Heart left ventricle (tissue), 16 donors: ENCODE measurements at regions not wholly inside any gene's neighbourhood (a gene's known extent, or its start where the extent isn't known, plus 50 kb on each side); places are given as distances from the start of the nearest gene placed in this dataset.
"Not testable (repeated sequence)": the region's sequence is repeated elsewhere in the genome, so short reads cannot be mapped to it uniquely, and the experiment has no call there.

Experiments used
- ATAC-seq, 4 donors: fragments of 200-7000 bp; cut with Tn5 transposase; one replicate each; pipeline ENCODE4 v1.9.1; 2020 to 2022; ENCODE audit warnings: moderate library complexity in 4 of 4, mild to moderate bottlenecking in 3 of 4, moderate number of reproducible peaks in 1 of 4
- DNase-seq, 5 donors: peaks; one replicate each; pipeline ENCODE4 v3.0.0-alpha.2; 2020
- H3K27ac ChIP-seq, 12 donors: fragments of 200-600 bp; sonication (generic) in 4 of 12; one replicate each; pipeline versions ENCODE4 v1.5.0 to v1.8.0; 2016 to 2022; ENCODE audit warnings: mild to moderate bottlenecking in 2 of 12
- H3K27me3 ChIP-seq, 9 donors: fragments of 200-600 bp; sonication (generic) in 2 of 9; one replicate each; pipeline versions ENCODE4 v1.5.1 to v1.8.0; 2016 to 2022; ENCODE audit warnings: mild to moderate bottlenecking in 3 of 9
- H3K36me3 ChIP-seq, 9 donors: fragments of 200-600 bp; sonication (generic) in 2 of 9; one replicate each; pipeline versions ENCODE4 v1.5.0 to v1.8.0; 2018 to 2022; ENCODE audit warnings: mild to moderate bottlenecking in 2 of 9
- H3K4me1 ChIP-seq, 12 donors: fragments of 200-600 bp; sonication (generic) in 4 of 12; one replicate each; pipeline versions ENCODE4 v1.5.0 to v1.8.0; 2016 to 2022; ENCODE audit warnings: mild to moderate bottlenecking in 3 of 12
- H3K4me3 ChIP-seq, 12 donors: fragments of 200-600 bp; sonication (generic) in 4 of 12; one replicate each; pipeline versions ENCODE4 v1.5.0 to v1.8.0; 2017 to 2022; ENCODE audit warnings: mild to moderate bottlenecking in 9 of 12, moderate library complexity in 4 of 12
- H3K9me3 ChIP-seq, 12 donors: fragments of 200-600 bp; sonication (generic) in 4 of 12; one replicate each; pipeline versions ENCODE4 v1.5.0 to v1.8.0; 2016 to 2022; ENCODE audit warnings: mild to moderate bottlenecking in 1 of 12
- POLR2A ChIP-seq, 2 donors: fragments of 450-650 bp; IDR thresholded peaks; one replicate each; pipeline ENCODE4 v1.6.1; 2017; ENCODE audit warnings: antibody characterized with exemption in 2 of 2, mild to moderate bottlenecking in 2 of 2, moderate library complexity in 2 of 2
- WGBS, 4 donors: extraction: QIAGEN DNeasy Blood & Tissue Kit in 2 of 4; methylation state at CpG; one replicate each; pipeline versions ENCODE4 v1.1.5 to v1.1.7; 2013 to 2018; 5-methylcytosine and 5-hydroxymethylcytosine counted together
- intact Hi-C, 10 donors: fragments of 100-400 bp; cut with DNase I; formaldehyde crosslinking; loops; one replicate each; pipeline versions ENCODE4 v1.11.1 to v1.14.2; 2022
- TF ChIP-seq, protein P1 (sequence below), 12 donors: fragments of 200-600 bp; sonication (generic) in 4 of 12; IDR thresholded peaks; one replicate each; pipeline versions ENCODE4 v1.5.0 to v1.8.0; 2018 to 2022; ENCODE audit warnings: antibody characterized with exemption in 12 of 12, mild to moderate bottlenecking in 5 of 12
- donor health status: ischemic (EF 13 %, LVEDD 7.1; RV severe dilation, severe dysfunction).
- donor health status: healthy with polysubstance abuse.
- donor health status: DM: no; HTN: yes; CAD: no.
- donor health status: DM: no; HTN: no; CAD: no.
- donor health status: ischemic (EF 25% LVEDD 6.9; RV normal size, moderate dysfunction).
- donor health status: ischemic (EF 25% LVEDD 5.7; RV mildly dilated, moderate dysfunction).
- donor health status: healthy.
- donor health status: DM: yes; HTN: yes; CAD: no.
- donor health status: ischemic (EF 35%, LVEDD 5.7; RV mildly dilated, moderate dysfunction).
- donor health status: nonischemic (EF 11% LVEDD 7.7; RV severe dilation, severe dysfunction).
- donor health status: DM: yes; HTN: yes; CAD: no.
- donor health status: PGD.
- donor health status: ischemic (EF 29% LVEDD 5.4; RV normal size, mild dysfunction).
- donor health status: nonischemic (EF 23%, LVEDD 6.1; RV moderate dilation, normal function).

DNA sequence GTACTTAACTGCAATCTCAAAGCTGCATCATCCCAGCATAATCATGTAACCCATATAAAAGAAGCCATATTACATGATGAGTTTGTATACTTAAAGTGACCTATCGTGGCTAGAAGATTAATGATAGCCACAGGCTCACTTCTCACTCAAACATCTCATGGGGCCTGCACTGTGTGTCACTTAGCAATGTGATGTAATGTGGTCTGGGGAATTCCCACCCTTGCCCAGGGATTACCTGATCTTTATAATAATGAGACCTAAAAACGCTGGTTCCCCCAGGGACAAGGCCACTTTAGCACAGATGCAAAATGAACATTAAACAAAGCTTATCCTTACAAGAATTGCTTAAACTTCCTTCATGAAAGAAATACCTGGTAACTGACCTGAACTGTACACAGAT lies 427.1 kb upstream of the CNTNAP5 start:
- 61 to 66% (median 65%) methylated on average over 2 of the region's 2 CpGs for WGBS, 4 donors
- Histone ChIP-seq H3K36me3 (no peaks in the 10 kb centered on the region), H3K27ac (no peak overlapping the region), H3K4me3 (no peak overlapping the region), H3K27me3 (no peaks in the 10 kb centered on the region), H3K9me3 (peaks cover 0 to 15% (median 0%) of the 10 kb centered on the region in 12 donors), H3K4me1 (no peaks in the 10 kb centered on the region)
- TF ChIP-seq, protein P1, sequence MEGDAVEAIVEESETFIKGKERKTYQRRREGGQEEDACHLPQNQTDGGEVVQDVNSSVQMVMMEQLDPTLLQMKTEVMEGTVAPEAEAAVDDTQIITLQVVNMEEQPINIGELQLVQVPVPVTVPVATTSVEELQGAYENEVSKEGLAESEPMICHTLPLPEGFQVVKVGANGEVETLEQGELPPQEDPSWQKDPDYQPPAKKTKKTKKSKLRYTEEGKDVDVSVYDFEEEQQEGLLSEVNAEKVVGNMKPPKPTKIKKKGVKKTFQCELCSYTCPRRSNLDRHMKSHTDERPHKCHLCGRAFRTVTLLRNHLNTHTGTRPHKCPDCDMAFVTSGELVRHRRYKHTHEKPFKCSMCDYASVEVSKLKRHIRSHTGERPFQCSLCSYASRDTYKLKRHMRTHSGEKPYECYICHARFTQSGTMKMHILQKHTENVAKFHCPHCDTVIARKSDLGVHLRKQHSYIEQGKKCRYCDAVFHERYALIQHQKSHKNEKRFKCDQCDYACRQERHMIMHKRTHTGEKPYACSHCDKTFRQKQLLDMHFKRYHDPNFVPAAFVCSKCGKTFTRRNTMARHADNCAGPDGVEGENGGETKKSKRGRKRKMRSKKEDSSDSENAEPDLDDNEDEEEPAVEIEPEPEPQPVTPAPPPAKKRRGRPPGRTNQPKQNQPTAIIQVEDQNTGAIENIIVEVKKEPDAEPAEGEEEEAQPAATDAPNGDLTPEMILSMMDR (IDR thresholded peaks at IDR 0.05): no peak
- TF ChIP-seq POLR2A (IDR thresholded peaks at IDR 0.05): no peak
- ATAC-seq: no peak
- DNase-seq: no peak
- intact Hi-C loops: no loop called here

DNA sequence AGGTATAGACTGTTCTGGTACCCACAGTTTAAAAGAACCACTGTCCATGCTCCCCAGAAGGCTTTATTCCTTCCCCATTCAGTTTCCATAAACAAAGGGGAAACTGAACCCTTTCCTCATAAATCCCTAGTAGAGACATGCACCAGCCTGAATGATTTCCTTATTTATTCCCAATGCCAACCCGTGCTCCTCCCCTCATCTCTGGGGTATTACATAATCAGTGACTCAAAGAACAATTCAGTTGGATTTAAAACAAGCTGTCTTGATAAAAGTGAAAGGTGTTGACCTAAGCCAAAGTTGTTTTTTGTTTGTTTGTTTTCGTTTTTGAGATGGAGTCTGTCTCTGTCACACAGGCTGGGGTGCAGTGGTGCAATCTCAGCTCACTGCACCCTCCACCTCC lies 418.5 kb upstream of the CNTNAP5 start:
- H3K27me3 ChIP-seq: no peaks in the 10 kb centered on the region
- no peak overlapping the region for H3K4me3 ChIP-seq
- no peaks in the 10 kb centered on the region for H3K36me3 ChIP-seq
- TF ChIP-seq POLR2A (IDR thresholded peaks at IDR 0.05): no peak
- TF ChIP-seq, protein P1 (IDR thresholded peaks at IDR 0.05): no peak
- H3K4me1 ChIP-seq: no peaks in the 10 kb centered on the region
- no peak for ATAC-seq
- WGBS, 4 donors: 46 to 63% (median 56%) methylated on average over 2 of the region's 2 CpGs
- intact Hi-C loops: no loop called here
- no peak for DNase-seq
- no peak overlapping the region for H3K27ac ChIP-seq
- H3K9me3 ChIP-seq: peaks cover 0 to 10% (median 0%) of the 10 kb centered on the region in 12 donors

DNA sequence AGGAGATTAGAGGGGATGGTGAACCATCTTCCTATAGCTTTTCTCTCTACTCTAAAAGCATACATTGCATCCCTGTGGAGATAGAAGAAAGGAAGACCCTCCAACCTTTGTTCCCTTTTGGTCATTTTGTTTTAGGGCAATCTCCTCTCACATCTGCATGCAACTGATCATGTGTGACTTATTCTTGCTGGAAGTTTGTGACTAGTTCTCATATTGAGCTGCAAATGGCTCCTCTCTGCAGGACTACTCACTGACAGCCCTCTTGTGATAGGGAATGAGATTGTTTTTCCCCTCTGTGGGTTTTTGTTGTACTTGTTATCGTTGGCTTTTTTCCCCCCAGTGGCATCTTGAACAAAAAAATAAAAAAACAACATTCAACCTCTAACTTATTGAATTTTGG lies 416.0 kb upstream of the CNTNAP5 start:
- Histone ChIP-seq H3K36me3 (no peaks in the 10 kb centered on the region), H3K9me3 (peaks cover 0 to 15% (median 0%) of the 10 kb centered on the region in 12 donors), H3K27ac (no peak overlapping the region), H3K27me3 (no peaks in the 10 kb centered on the region), H3K4me3 (no peak overlapping the region), H3K4me1 (no peaks in the 10 kb centered on the region)
- ATAC-seq: no peak
- WGBS, 4 donors: 22 to 31% (median 28%) methylated on average over 1 of the region's 1 CpG
- intact Hi-C loops: no loop called here
- TF ChIP-seq, protein P1 (IDR thresholded peaks at IDR 0.05): no peak
- TF ChIP-seq POLR2A (IDR thresholded peaks at IDR 0.05): no peak
- no peak for DNase-seq

DNA sequence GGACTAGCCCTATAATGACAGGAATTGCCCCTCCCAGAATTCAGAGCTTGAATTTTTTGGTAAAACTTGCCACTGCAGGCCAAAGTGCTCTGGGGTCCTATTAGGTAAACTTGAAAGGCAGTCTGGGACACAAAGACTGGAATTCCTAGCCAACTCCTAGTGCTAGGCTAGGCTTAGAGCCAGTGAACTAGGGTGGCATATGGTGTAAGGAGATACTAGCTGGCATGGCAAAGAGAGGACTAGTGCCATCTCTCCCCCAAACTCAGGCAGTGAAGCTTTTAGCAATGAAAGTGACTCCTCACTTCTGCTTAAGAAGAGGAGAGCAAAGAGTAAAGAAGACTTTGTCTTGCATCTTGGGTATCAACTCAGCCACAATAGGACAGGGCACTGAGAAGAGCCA lies 410.5 kb upstream of the CNTNAP5 start:
- H3K9me3 ChIP-seq: peaks cover 0 to 32% (median 10%) of the 10 kb centered on the region in 12 donors
- H3K4me1 ChIP-seq: no peaks in the 10 kb centered on the region
- H3K36me3 ChIP-seq: no peaks in the 10 kb centered on the region
- DNase-seq (no peak), ATAC-seq (no peak)
- H3K27me3 ChIP-seq: no peaks in the 10 kb centered on the region
- H3K27ac ChIP-seq: no peak overlapping the region
- no peak overlapping the region for H3K4me3 ChIP-seq
- TF ChIP-seq, protein P1 (IDR thresholded peaks at IDR 0.05): no peak
- no peak for TF ChIP-seq POLR2A (IDR thresholded peaks at IDR 0.05)
- intact Hi-C loops: no loop called here

DNA sequence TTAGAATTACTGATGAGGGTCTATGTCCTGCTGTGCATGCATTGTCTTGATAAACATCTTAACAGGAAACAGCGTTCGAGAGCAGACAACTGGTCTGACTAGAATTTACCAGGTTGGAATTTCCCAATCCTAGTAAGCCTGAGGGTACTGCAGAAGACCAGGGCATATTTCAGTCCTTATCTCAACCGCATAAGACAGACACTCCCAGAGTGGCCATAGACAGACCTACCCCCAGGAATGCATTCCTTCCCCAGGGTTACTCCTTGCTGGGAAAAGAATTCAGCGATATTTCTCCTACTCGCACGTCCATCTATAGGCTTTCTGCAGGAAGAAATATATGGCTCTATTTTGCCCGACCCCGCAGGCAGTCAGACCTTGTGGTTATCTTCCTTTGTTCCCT lies 406.4 kb upstream of the CNTNAP5 start:
- H3K27me3 ChIP-seq, H3K27ac ChIP-seq, H3K4me3 ChIP-seq, H3K4me1 ChIP-seq, ATAC-seq, intact Hi-C loops, DNase-seq, H3K36me3 ChIP-seq: not testable (repeated sequence)
- WGBS, 4 donors: 74 to 90% (median 86%) methylated on average over 8 of the region's 8 CpGs
- peaks cover 0 to 33% (median 5%) of the 10 kb centered on the region in 12 donors for H3K9me3 ChIP-seq
